GM23248 (cell line): ENCODE measurements at regions not wholly inside any gene's neighbourhood (a gene's known extent, or its start where the extent isn't known, plus 50 kb on each side); places are given as distances from the start of the nearest gene placed in this dataset.

Experiments
- DNase-seq: peaks from one replicate; pipeline ENCODE4 v3.0.0-alpha.2; 2015
- H2AFZ ChIP-seq: fragments of 200-600 bp; sonication (generic); 2 replicates; pipeline ENCODE4 v1.6.1; 2016; ENCODE audit warnings: antibody characterized with exemption
- H3F3A ChIP-seq: fragments of 200-600 bp; sonication (generic); 2 replicates; pipeline ENCODE4 v1.6.1; 2016; ENCODE audit warnings: mild to moderate bottlenecking, antibody characterized with exemption, mixed run types; ENCODE audit not compliant: insufficient read depth
- H3K27ac ChIP-seq: fragments of 200-600 bp; sonication (generic); 2 replicates; pipeline ENCODE4 v1.5.1; 2016; ENCODE audit warnings: mild to moderate bottlenecking
- H3K27me3 ChIP-seq: fragments of 200-600 bp; sonication (generic); replicated peaks from 2 replicates; pipeline ENCODE4 v1.6.1; 2016; ENCODE audit warnings: mild to moderate bottlenecking; ENCODE audit not compliant: insufficient read depth
- H3K36me3 ChIP-seq: fragments of 200-600 bp; sonication (generic); 2 replicates; pipeline ENCODE4 v1.6.1; 2016; ENCODE audit warnings: low read depth, mild to moderate bottlenecking
- H3K4me1 ChIP-seq: fragments of 200-600 bp; sonication (generic); 2 replicates; pipeline ENCODE4 v1.6.1; 2016; ENCODE audit warnings: mild to moderate bottlenecking; ENCODE audit not compliant: insufficient read depth
- H3K4me2 ChIP-seq: fragments of 200-600 bp; sonication (generic); one replicate; pipeline ENCODE4 v1.6.1; 2016; ENCODE audit warnings: mild to moderate bottlenecking; ENCODE audit not compliant: unreplicated experiment
- H3K4me3 ChIP-seq: fragments of 200-600 bp; sonication (generic); 2 replicates; pipeline ENCODE4 v1.5.1; 2016; ENCODE audit warnings: mild to moderate bottlenecking
- H3K79me2 ChIP-seq: fragments of 200-600 bp; sonication (generic); 2 replicates; pipeline ENCODE4 v1.6.1; 2016; ENCODE audit warnings: mild to moderate bottlenecking; ENCODE audit not compliant: insufficient read depth
- H3K9ac ChIP-seq: fragments of 200-600 bp; sonication (generic); 2 replicates; pipeline ENCODE4 v1.6.1; 2016; ENCODE audit warnings: mild to moderate bottlenecking
- H3K9me2 ChIP-seq: fragments of 200-600 bp; sonication (generic); 2 replicates; pipeline ENCODE4 v1.6.1; 2016; ENCODE audit warnings: mixed run types, mild to moderate bottlenecking, moderate library complexity; ENCODE audit not compliant: insufficient read depth
- H3K9me3 ChIP-seq: fragments of 200-600 bp; sonication (generic); one replicate; pipeline ENCODE4 v1.6.1; 2017; ENCODE audit warnings: low read depth
- H4K20me1 ChIP-seq: fragments of 200-600 bp; sonication (generic); 2 replicates; pipeline ENCODE4 v1.6.0; 2016; ENCODE audit not compliant: insufficient read depth
- EZH2 ChIP-seq: fragments of 200-600 bp; sonication (generic); IDR thresholded peaks from 2 replicates; pipeline ENCODE4 v1.6.1; 2018; ENCODE audit warnings: antibody characterized with exemption, mild to moderate bottlenecking; ENCODE audit not compliant: insufficient read depth, poor library complexity, severe bottlenecking
- EZH2phosphoT487 ChIP-seq: fragments of 200-600 bp; sonication (generic); IDR thresholded peaks from 2 replicates; pipeline ENCODE4 v1.6.1; 2018; ENCODE audit warnings: antibody characterized with exemption, moderate library complexity, mild to moderate bottlenecking, low read depth; ENCODE audit not compliant: insufficient read depth
- WGBS, 2 experiments: methylation state at CpG; one replicate each; pipeline ENCODE4 v1.1.6; 2015 to 2017; ENCODE audit warnings: low lambda C conversion rate in 2 of 2, low coverage in 1 of 2; ENCODE audit errors: missing lambda C conversion rate in 2 of 2; 5-methylcytosine and 5-hydroxymethylcytosine counted together
- in situ Hi-C: fragments of 300-500 bp; cut with MboI; formaldehyde crosslinking; loops from 2 replicates; pipeline ENCODE4 v1.15.0; 2020

GRCh38 chr13:40420160-40420740 lies 246.2 kb downstream of the FOXO1 start:
- Histone ChIP-seq H3K9me3 (no peaks in the 10 kb centered on the region), H3K4me1 (no peaks in the 10 kb centered on the region), H3K4me3 (no peak overlapping the region), H3K36me3 (no peaks in the 10 kb centered on the region), H3K79me2 (no peaks in the 10 kb centered on the region), H3K4me2 (no peak overlapping the region), H3K9me2 (no peaks in the 10 kb centered on the region), H2AFZ (no peak overlapping the region), H3K27ac (no peak overlapping the region), H3F3A (no peaks in the 10 kb centered on the region), H3K27me3 (no peaks in the 10 kb centered on the region), H4K20me1 (no peaks in the 10 kb centered on the region), H3K9ac (no peak overlapping the region)
- TF ChIP-seq EZH2phosphoT487: no peak
- no peak for TF ChIP-seq EZH2
- DNase-seq: no peak
- in situ Hi-C loops: no loop called here
- WGBS, 2 experiments: 59 to 63% methylated on average over 6 of the region's 6 CpGs

- in situ Hi-C loops: no loop called here
- Histone ChIP-seq H3K4me2 (no peak overlapping the region), H3K4me3 (no peak overlapping the region), H2AFZ (no peak overlapping the region), H3K9me3 (no peaks in the 10 kb centered on the region), H4K20me1 (no peaks in the 10 kb centered on the region), H3K27me3 (no peaks in the 10 kb centered on the region), H3K27ac (no peak overlapping the region), H3K36me3 (no peaks in the 10 kb centered on the region), H3K4me1 (no peaks in the 10 kb centered on the region), H3F3A (no peaks in the 10 kb centered on the region), H3K9ac (no peak overlapping the region), H3K9me2 (no peaks in the 10 kb centered on the region), H3K79me2 (no peaks in the 10 kb centered on the region)
- DNase-seq: no peak
- WGBS, 2 experiments: 79 to 81% methylated on average over 4 of the region's 4 CpGs
- TF ChIP-seq EZH2: no peak
- no peak for TF ChIP-seq EZH2phosphoT487
These were observed 243.7 kb downstream of the FOXO1 start for GRCh38 chr13:40422588-40423235.

- H3K4me2 ChIP-seq: no peak overlapping the region
- TF ChIP-seq EZH2 (no peak), EZH2phosphoT487 (no peak)
- H3K4me3 ChIP-seq: no peak overlapping the region
- H3K4me1 ChIP-seq: no peaks in the 10 kb centered on the region
- no peak for DNase-seq
- H3K9me3 ChIP-seq: no peaks in the 10 kb centered on the region
- in situ Hi-C loops: no loop called here
- no peaks in the 10 kb centered on the region for H4K20me1 ChIP-seq
- no peaks in the 10 kb centered on the region for H3K36me3 ChIP-seq
- WGBS, 2 experiments: 77 to 79% methylated on average over 1 of the region's 1 CpG
- H3K27ac ChIP-seq: no peak overlapping the region
- no peak overlapping the region for H3K9ac ChIP-seq
- no peaks in the 10 kb centered on the region for H3F3A ChIP-seq
- no peak overlapping the region for H2AFZ ChIP-seq
- no peaks in the 10 kb centered on the region for H3K9me2 ChIP-seq
- no peaks in the 10 kb centered on the region for H3K79me2 ChIP-seq
- no peaks in the 10 kb centered on the region for H3K27me3 ChIP-seq
These were observed 238.1 kb downstream of the FOXO1 start for GRCh38 chr13:40428354-40428753.

- H3K27ac ChIP-seq: no peak overlapping the region
- H3K9me3 ChIP-seq: no peaks in the 10 kb centered on the region
- no peaks in the 10 kb centered on the region for H3K4me1 ChIP-seq
- 65 to 74% methylated on average over 10 of the region's 10 CpGs for WGBS, 2 experiments
- H3K36me3 ChIP-seq: no peaks in the 10 kb centered on the region
- no peaks in the 10 kb centered on the region for H3K79me2 ChIP-seq
- no peak overlapping the region for H3K4me3 ChIP-seq
- in situ Hi-C loops: no loop called here
- no peaks in the 10 kb centered on the region for H3K27me3 ChIP-seq
- no peaks in the 10 kb centered on the region for H3F3A ChIP-seq
- no peak overlapping the region for H2AFZ ChIP-seq
- H4K20me1 ChIP-seq: no peaks in the 10 kb centered on the region
- no peak overlapping the region for H3K4me2 ChIP-seq
- TF ChIP-seq EZH2phosphoT487 (no peak), EZH2 (no peak)
- H3K9me2 ChIP-seq: no peaks in the 10 kb centered on the region
- no peak for DNase-seq
- no peak overlapping the region for H3K9ac ChIP-seq
These were observed 236.5 kb downstream of the FOXO1 start for GRCh38 chr13:40429706-40430545.
